CD8-positive, alpha-beta memory T cell (primary cell): ENCODE measurements at regions not wholly inside any gene's neighbourhood (a gene's known extent, or its start where the extent isn't known, plus 50 kb on each side); places are given as distances from the start of the nearest gene placed in this dataset.

Experiments used
- CTCF ChIA-PET: fragments of 350-600 bp; sonication (Branson Sonifier 250); formaldehyde crosslinking; loops from one replicate; lab custom pipeline; 2021; ENCODE audit warnings: antibody characterized with exemption; lab: Charles Lee
- POLR2A ChIA-PET: fragments of 350-600 bp; sonication (Branson Sonifier 250); formaldehyde crosslinking; loops from one replicate; lab custom pipeline; 2021; ENCODE audit warnings: antibody characterized with exemption; lab: Charles Lee
- DNase-seq, 5 donors: peaks; one replicate each; pipeline versions ENCODE4 v3.0.0 to v3.0.0-alpha.2; 2020 to 2022; ENCODE audit warnings: mixed read lengths in 1 of 5
- H3K27ac ChIP-seq: one replicate; pipeline ENCODE4 v1.7.0; 2013; ENCODE audit warnings: low read depth, mild to moderate bottlenecking, low read length, moderate library complexity
- H3K27me3 ChIP-seq: 2 replicates; pipeline ENCODE4 v1.7.0; 2013; ENCODE audit warnings: low read length, mild to moderate bottlenecking; ENCODE audit not compliant: insufficient read depth, poor library complexity, severe bottlenecking
- H3K36me3 ChIP-seq: 2 replicates; pipeline ENCODE4 v1.7.0; 2013; ENCODE audit warnings: mild to moderate bottlenecking, low read length, moderate library complexity; ENCODE audit not compliant: insufficient read depth
- H3K4me1 ChIP-seq: 2 replicates; pipeline ENCODE4 v1.7.0; 2013; ENCODE audit warnings: mild to moderate bottlenecking, low read length, moderate library complexity; ENCODE audit not compliant: insufficient read depth
- H3K4me3 ChIP-seq: 2 replicates; pipeline ENCODE4 v1.7.0; 2013; ENCODE audit warnings: mild to moderate bottlenecking, low read length
- H3K9me3 ChIP-seq: 2 replicates; pipeline ENCODE4 v1.7.0; 2013; ENCODE audit warnings: mild to moderate bottlenecking, low read length
- H3K27ac Mint-ChIP-seq, 8 donors: one replicate each; pipeline ENCODE4 v1.8.0; 2020 to 2021; ENCODE audit warnings: mixed read lengths in 8 of 8, mild to moderate bottlenecking in 6 of 8, inconsistent platforms in 3 of 8, moderate library complexity in 3 of 8
- H3K27me3 Mint-ChIP-seq, 2 donors: one replicate each; pipeline ENCODE4 v1.8.0; 2020 to 2021; ENCODE audit warnings: mixed read lengths in 2 of 2, mild to moderate bottlenecking in 1 of 2, moderate library complexity in 1 of 2
- H3K36me3 Mint-ChIP-seq, 3 donors: one replicate each; pipeline ENCODE4 v1.8.0; 2020 to 2021; ENCODE audit warnings: mixed read lengths in 3 of 3, inconsistent platforms in 1 of 3, mild to moderate bottlenecking in 1 of 3
- H3K4me1 Mint-ChIP-seq, 3 donors: one replicate each; pipeline ENCODE4 v1.8.0; 2020 to 2021; ENCODE audit warnings: mixed read lengths in 3 of 3, inconsistent platforms in 1 of 3, mild to moderate bottlenecking in 1 of 3
- H3K4me3 Mint-ChIP-seq, 7 donors: one replicate each; pipeline ENCODE4 v1.8.0; 2020 to 2021; ENCODE audit warnings: mixed read lengths in 7 of 7, mild to moderate bottlenecking in 6 of 7, moderate library complexity in 4 of 7, inconsistent platforms in 2 of 7
- H3K9me3 Mint-ChIP-seq, 5 donors: one replicate each; pipeline ENCODE4 v1.8.0; 2020 to 2022; ENCODE audit warnings: mixed read lengths in 5 of 5, mild to moderate bottlenecking in 3 of 5, moderate library complexity in 2 of 5, inconsistent platforms in 1 of 5

DNA sequence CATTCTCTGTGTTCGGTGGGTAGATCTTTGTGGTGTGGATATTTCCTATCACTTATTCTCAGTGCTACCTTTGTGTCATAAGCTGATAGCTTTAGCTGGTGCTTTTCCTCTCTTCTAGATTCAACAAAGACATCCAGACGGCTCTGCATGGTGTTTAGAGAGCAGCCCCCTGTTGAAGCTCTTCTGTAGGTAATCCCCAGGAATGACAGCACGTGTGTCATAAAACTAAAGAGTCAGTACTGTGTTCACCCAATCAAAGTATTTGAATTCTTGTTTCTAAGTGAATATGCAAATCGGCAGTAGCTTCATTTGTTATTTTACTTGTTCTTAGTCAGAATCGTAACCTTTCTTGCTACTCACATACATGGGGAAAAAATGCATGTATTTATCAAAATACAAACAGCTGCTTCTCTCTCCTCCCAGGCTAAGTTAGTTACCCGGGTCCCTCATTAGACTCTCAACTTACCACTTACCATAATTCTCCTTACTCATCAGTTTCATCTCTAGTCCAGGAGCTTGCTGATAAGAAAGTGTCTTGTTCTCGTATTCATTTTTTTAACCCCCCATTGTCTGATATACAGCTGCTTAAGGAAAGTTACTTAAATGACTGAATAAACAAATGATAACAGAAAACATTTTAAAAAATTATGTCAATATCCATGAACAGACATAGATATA is 1696.0 kb upstream of the WWC1 start:
- no peak overlapping the region for H3K27ac ChIP-seq
- H3K4me3 Mint-ChIP-seq = no peak overlapping the region
- H3K36me3 Mint-ChIP-seq = no peaks in the 10 kb centered on the region
- no peaks in the 10 kb centered on the region for H3K36me3 ChIP-seq
- no peaks in the 10 kb centered on the region for H3K27me3 Mint-ChIP-seq
- H3K9me3 ChIP-seq = no peaks in the 10 kb centered on the region
- no peak for DNase-seq
- H3K4me1 Mint-ChIP-seq = no peaks in the 10 kb centered on the region
- no peak overlapping the region for H3K4me3 ChIP-seq
- CTCF ChIA-PET = no interaction called here
- no peak overlapping the region for H3K27ac Mint-ChIP-seq
- H3K4me1 ChIP-seq = no peaks in the 10 kb centered on the region
- POLR2A ChIA-PET = no interaction called here
- peaks cover 7 to 19% (median 8%) of the 10 kb centered on the region in 5 donors for H3K9me3 Mint-ChIP-seq
- H3K27me3 ChIP-seq = no peaks in the 10 kb centered on the region

DNA sequence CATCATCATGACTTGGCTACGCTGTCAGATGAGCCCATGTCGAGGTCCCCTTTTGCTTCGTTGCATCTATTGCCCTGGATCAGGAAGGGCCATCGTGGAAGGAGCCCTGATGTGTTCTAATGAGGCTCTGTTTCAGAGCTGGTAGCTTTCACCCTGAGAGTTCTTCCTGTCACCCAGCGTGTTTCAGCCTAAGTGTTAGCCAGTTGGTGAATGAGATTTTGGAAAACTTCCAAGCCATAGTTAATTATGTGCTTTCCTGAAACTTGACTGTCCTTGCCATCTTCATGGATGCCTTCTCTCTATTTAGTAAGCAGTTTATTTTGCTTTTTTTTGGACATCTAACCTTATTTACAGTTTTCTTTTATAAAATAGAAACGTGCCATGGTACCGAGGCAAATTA is 1695.4 kb upstream of the WWC1 start:
- Histone ChIP-seq H3K27me3 (no peaks in the 10 kb centered on the region), H3K4me3 (no peak overlapping the region), H3K4me1 (no peaks in the 10 kb centered on the region), H3K9me3 (no peaks in the 10 kb centered on the region), H3K27ac (no peak overlapping the region), H3K36me3 (no peaks in the 10 kb centered on the region)
- POLR2A ChIA-PET = no interaction called here
- H3K27me3 Mint-ChIP-seq = no peaks in the 10 kb centered on the region
- H3K27ac Mint-ChIP-seq = no peak overlapping the region
- no peaks in the 10 kb centered on the region for H3K36me3 Mint-ChIP-seq
- H3K4me1 Mint-ChIP-seq = no peaks in the 10 kb centered on the region
- peaks cover 6 to 18% (median 8%) of the 10 kb centered on the region in 5 donors for H3K9me3 Mint-ChIP-seq
- no peak for DNase-seq
- no peak overlapping the region for H3K4me3 Mint-ChIP-seq
- CTCF ChIA-PET = no interaction called here

DNA sequence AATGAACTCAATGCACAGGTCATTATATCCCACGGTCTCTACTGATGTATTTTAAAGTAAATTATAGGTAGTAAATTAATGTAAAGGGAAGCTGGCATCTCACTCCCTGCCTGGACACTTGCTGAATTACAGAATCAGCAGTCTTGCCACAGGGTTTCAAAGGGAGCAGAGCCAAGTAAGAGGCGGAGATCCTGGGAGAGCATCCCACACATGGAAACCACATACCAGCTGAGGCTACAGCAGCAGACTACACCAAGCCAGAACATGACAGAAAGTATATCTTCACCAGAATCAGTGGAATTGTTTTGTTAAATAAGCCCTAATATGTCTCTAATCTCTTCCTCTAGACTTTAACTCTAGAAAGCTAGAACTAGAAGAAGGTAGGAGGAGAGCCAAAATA is 1689.2 kb upstream of the WWC1 start:
- POLR2A ChIA-PET = no interaction called here
- H3K36me3 Mint-ChIP-seq = no peaks in the 10 kb centered on the region
- peaks cover 4 to 49% (median 14%) of the 10 kb centered on the region in 5 donors for H3K9me3 Mint-ChIP-seq
- Histone ChIP-seq H3K36me3 (no peaks in the 10 kb centered on the region), H3K27me3 (no peaks in the 10 kb centered on the region), H3K9me3 (no peaks in the 10 kb centered on the region), H3K4me1 (no peaks in the 10 kb centered on the region), H3K27ac (no peak overlapping the region), H3K4me3 (no peak overlapping the region)
- H3K4me1 Mint-ChIP-seq = no peaks in the 10 kb centered on the region
- CTCF ChIA-PET = no interaction called here
- H3K27me3 Mint-ChIP-seq = peaks cover 0 to under 1% of the 10 kb centered on the region in 2 donors
- no peak for DNase-seq
- peak overlapping the region in 1 of 7 donors; percentile 1 for H3K4me3 Mint-ChIP-seq
- peak overlapping the region in 1 of 8 donors; percentile 22 for H3K27ac Mint-ChIP-seq

DNA sequence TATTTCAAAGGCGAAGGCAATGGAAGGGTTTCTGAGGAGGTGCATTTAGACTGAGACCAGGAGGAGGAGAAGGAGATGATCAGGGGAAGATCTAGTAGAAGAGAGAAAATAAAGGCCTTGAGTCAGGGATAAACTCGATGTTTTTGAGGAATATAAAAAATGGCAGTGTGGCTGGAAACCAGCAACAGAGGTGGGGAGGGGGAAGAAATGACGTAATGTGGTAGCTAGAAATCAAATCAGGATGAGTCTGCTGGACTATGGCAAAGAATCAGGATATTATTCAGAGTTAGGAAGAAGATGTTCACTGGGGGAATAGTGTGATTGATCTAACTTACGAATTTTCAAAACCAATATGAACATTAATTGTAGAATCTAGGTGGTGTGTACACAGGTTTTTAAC is 1673.9 kb upstream of the WWC1 start:
- no peaks in the 10 kb centered on the region for H3K4me1 ChIP-seq
- no peak overlapping the region for H3K27ac Mint-ChIP-seq
- POLR2A ChIA-PET = no interaction called here

DNA sequence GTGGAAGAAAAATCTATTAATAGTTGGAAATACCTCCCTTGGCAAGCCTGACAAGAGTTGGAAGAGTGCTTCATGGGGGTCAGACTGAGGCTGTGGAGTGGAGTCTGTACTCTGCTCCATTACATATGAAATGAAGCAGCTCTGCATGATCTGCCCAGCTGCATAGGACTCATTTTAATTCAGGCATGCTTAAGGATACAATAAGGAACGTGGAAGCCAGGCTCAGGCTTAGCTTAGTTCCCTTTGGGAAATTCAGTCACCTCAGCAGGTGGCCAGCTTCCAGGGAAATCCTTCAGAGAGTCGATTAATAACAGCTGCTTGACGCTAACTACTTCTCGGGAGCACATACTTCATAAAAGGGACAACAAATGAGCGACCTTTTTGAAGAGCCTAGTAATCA is 1672.9 kb upstream of the WWC1 start:
- CTCF ChIA-PET = no interaction called here

More for the DNA sequence above, 1673.9 kb upstream of the WWC1 start:
- no peaks in the 10 kb centered on the region for H3K36me3 ChIP-seq
- no peak for DNase-seq
- H3K36me3 Mint-ChIP-seq = no peaks in the 10 kb centered on the region
- H3K4me3 Mint-ChIP-seq = no peak overlapping the region
- no peak overlapping the region for H3K4me3 ChIP-seq
- H3K27me3 ChIP-seq = no peaks in the 10 kb centered on the region
- peaks cover 5 to 47% (median 17%) of the 10 kb centered on the region in 5 donors for H3K9me3 Mint-ChIP-seq
- no peaks in the 10 kb centered on the region for H3K4me1 Mint-ChIP-seq
- H3K27ac ChIP-seq = no peak overlapping the region
- no peaks in the 10 kb centered on the region for H3K9me3 ChIP-seq
- CTCF ChIA-PET = no interaction called here
- no peaks in the 10 kb centered on the region for H3K27me3 Mint-ChIP-seq

DNA sequence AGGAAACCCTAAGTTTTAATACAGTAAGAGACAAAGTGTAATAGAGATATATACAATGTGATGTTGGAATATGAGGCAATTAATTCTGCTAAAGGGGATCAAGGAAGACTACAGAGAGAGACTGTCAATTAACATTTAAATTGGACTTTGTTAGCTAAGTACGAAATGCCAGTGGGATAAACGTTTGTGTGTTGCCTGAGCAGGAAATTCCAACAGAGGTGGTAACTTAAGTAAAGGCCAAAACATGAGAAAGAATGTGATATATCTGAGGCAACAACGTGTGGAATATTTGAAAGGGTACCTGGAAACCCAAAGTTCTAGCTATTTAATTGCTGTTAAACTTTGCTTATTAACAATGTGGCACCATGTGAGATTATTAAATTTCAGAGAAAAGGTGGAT is 1666.9 kb upstream of the WWC1 start:
- no peak overlapping the region for H3K4me3 Mint-ChIP-seq
- H3K27me3 ChIP-seq = no peaks in the 10 kb centered on the region
- no peaks in the 10 kb centered on the region for H3K4me1 Mint-ChIP-seq
- H3K36me3 Mint-ChIP-seq = no peaks in the 10 kb centered on the region
- H3K9me3 ChIP-seq = no peaks in the 10 kb centered on the region
- H3K4me3 ChIP-seq = no peak overlapping the region
- POLR2A ChIA-PET = no interaction called here
- no peak overlapping the region for H3K27ac Mint-ChIP-seq
- H3K36me3 ChIP-seq = no peaks in the 10 kb centered on the region
- peaks cover 7 to 32% (median 8%) of the 10 kb centered on the region in 5 donors for H3K9me3 Mint-ChIP-seq
- CTCF ChIA-PET = no interaction called here
- H3K27ac ChIP-seq = no peak overlapping the region
- H3K27me3 Mint-ChIP-seq = no peaks in the 10 kb centered on the region
- no peak for DNase-seq
- no peaks in the 10 kb centered on the region for H3K4me1 ChIP-seq

More for the DNA sequence above, 1672.9 kb upstream of the WWC1 start:
- no peak for DNase-seq
- Mint-ChIP-seq H3K9me3 (peaks cover 5 to 42% (median 17%) of the 10 kb centered on the region in 5 donors), H3K27me3 (no peaks in the 10 kb centered on the region), H3K27ac (no peak overlapping the region), H3K36me3 (no peaks in the 10 kb centered on the region), H3K4me1 (no peaks in the 10 kb centered on the region), H3K4me3 (no peak overlapping the region)
- no peak overlapping the region for H3K27ac ChIP-seq
- H3K4me3 ChIP-seq = no peak overlapping the region
- POLR2A ChIA-PET = no interaction called here
- no peaks in the 10 kb centered on the region for H3K36me3 ChIP-seq
- no peaks in the 10 kb centered on the region for H3K4me1 ChIP-seq
- no peaks in the 10 kb centered on the region for H3K9me3 ChIP-seq
- H3K27me3 ChIP-seq = no peaks in the 10 kb centered on the region

DNA sequence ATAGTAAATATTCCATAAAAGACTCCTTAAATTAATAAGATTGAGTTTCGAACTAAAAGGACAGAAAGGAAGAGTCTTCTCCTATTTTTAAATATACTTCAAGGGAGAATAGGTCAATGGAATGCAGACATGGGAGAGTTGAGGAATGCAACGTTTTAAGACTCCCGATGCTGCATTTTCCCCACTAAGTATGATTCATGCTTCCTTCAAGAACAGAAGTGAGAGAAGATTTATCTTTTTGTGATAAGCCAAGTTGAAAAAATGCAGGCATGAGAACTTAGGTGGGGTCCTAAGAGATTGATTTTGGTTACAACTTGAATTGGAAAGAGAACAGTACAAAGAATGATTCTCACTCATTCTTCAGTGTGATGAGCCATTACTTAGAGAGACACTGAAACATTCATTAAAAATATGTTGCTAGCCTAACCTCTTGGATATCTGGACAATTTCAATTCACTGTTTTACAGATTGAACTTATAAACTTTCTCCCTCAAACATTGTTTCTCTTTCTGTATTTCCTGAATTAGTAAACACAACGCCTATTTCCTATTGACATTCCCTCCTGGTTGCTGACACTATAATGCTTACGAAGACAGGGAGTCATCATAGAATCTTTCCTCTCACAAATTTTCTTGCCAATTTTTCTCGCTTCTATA is 1666.1 kb upstream of the WWC1 start:
- CTCF ChIA-PET = no interaction called here
- no peak for DNase-seq
- Histone ChIP-seq H3K4me3 (no peak overlapping the region), H3K27me3 (no peaks in the 10 kb centered on the region), H3K36me3 (no peaks in the 10 kb centered on the region), H3K9me3 (no peaks in the 10 kb centered on the region), H3K27ac (no peak overlapping the region), H3K4me1 (no peaks in the 10 kb centered on the region)
- H3K4me3 Mint-ChIP-seq = no peak overlapping the region
- no peaks in the 10 kb centered on the region for H3K4me1 Mint-ChIP-seq
- peaks cover 3 to 39% (median 8%) of the 10 kb centered on the region in 5 donors for H3K9me3 Mint-ChIP-seq
- no peaks in the 10 kb centered on the region for H3K36me3 Mint-ChIP-seq
- POLR2A ChIA-PET = no interaction called here
- no peaks in the 10 kb centered on the region for H3K27me3 Mint-ChIP-seq
- no peak overlapping the region for H3K27ac Mint-ChIP-seq

DNA sequence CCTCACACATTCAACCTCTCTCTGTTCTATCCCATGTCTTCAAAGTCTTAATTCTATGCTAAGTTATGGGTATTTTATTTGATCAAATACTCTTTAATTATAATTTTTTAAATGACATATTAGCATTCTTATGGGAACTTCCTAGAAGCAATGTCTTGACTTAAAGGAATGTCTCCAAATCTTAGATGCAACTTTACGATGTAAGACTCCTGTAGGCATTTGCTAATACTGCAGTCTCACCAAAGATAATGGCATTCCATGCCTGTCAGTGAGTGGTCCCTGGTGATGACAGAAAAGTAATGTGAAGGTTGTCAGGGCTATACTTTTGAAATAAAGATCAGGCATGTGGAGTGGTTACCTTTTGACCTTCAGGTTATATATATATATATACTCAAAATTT is 1654.2 kb upstream of the WWC1 start:
- CTCF ChIA-PET = no interaction called here
- H3K27ac Mint-ChIP-seq = no peak overlapping the region
- no peak overlapping the region for H3K4me3 ChIP-seq

More for the DNA sequence above, 1654.2 kb upstream of the WWC1 start:
- Histone ChIP-seq H3K27ac (no peak overlapping the region), H3K9me3 (no peaks in the 10 kb centered on the region), H3K27me3 (no peaks in the 10 kb centered on the region), H3K36me3 (no peaks in the 10 kb centered on the region), H3K4me1 (no peaks in the 10 kb centered on the region)
- H3K9me3 Mint-ChIP-seq = peaks cover 0 to 24% (median 6%) of the 10 kb centered on the region in 5 donors
- POLR2A ChIA-PET = no interaction called here
- no peak for DNase-seq
- no peaks in the 10 kb centered on the region for H3K4me1 Mint-ChIP-seq
- H3K4me3 Mint-ChIP-seq = no peak overlapping the region
- H3K27me3 Mint-ChIP-seq = no peaks in the 10 kb centered on the region
- H3K36me3 Mint-ChIP-seq = no peaks in the 10 kb centered on the region
